SHP77 treated with DMSO at 0.1 percent for 48 hours (cell line): ENCODE measurements at regions not wholly inside any gene's neighbourhood (a gene's known extent, or its start where the extent isn't known, plus 50 kb on each side); places are given as distances from the start of the nearest gene placed in this dataset.
"Not testable (repeated sequence)": the region's sequence is repeated elsewhere in the genome, so short reads cannot be mapped to it uniquely, and the experiment has no call there.

ENCODE experiments used
- DNase-seq: peaks from one replicate; lab custom pipeline; 2025; lab: John Stamatoyannopoulos, UW

DNA sequence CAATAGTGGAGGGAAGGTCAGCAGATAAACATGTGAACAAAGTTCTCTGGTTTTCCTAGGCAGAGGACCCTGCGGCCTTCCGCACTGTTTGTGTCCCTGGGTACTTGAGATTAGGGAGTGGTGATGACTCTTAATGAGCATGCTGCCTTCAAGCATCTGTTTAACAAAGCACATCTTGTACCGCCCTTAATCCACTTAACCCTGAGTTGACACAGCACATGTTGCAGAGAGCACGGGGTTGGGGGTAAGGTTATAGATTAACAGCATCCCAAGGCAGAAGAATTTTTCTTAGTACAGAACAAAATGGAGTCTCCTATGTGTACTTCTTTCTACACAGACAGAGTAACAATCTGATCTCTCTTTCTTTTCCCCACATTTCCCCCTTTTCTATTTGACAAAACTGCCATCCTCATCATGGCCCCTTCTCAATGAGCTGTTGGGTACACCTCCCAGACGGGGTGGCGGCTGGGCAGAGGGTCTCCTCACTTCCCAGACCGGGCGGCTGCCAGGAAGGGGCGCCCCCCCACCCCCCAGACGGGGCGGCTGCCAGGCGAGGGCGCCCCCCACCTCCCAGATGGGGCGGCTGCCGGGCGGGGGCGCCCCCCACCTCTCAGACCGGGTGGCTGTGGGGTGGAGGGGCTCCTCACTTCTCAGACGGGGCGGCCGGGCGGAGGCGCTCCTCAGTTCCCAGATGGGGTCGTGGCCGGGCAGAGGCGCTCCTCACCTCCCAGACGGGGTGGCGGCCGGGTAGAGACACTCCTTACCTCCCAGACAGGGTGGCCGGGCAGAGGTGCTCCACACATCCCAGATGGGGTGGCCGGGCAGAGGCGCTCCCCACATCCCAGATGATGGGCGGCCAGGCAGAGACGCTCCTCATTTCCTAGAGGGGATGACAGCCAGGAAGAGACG is 361.6 kb upstream of the SGO1 start:
- not testable (repeated sequence) for DNase-seq

DNA sequence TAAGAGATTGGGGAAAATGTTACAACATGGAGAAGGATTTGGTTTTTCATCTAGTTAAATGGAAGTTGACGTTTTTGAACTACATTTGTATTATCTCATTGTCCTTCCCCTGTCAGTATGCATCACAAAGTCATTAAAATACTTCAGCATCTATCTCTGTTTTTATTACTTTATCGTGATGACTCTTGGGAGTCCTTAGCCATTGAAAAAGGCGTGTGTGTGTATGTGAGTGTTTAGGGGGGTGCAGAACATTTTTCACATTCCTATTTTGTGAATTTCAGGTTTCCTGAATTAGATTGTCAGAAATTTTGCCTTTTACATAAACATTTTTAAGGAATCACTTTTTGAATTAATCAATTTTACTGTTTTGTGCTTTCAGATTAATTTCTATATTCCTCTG is 360.6 kb upstream of the SGO1 start:
- no peak for DNase-seq

DNA sequence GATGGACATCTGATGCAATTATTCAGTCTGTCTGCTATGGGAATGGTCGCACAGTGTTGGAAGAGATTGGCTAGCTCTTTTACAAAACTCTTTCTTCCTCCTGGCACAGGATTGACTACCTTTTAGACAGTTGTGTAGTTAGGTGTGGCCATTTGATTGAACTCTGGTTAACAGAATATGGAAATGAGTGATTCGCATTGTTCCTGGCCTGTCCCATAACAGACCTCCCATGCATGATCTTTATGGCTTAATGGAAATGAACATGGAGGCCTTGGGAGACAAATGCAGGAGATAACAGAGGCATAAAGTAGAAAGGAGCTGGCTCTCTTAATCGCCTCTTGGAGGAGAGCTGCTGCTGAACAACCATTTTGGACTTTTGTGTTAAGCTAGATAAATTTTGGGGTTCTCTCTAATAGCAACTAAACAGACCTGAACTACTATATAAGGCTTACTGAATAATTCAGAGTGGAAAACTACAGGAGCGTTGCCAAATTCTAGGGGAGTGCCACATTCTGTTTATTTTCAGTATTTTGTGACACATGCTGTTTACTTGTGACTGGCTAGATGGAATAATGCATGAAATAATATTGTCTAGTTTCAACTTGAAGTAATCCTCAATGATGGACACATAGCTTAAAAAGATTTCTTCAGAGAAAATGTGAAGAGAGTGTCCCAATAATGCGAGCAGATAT is 357.7 kb upstream of the SGO1 start:
- no peak for DNase-seq

- no peak for DNase-seq
These were observed 354.1 kb upstream of the SGO1 start for GRCh38 chr3:20540066-20540465.

GRCh38 chr3:20539666-20540065 is 353.7 kb upstream of the SGO1 start:
- no peak for DNase-seq

GRCh38 chr3:20537234-20537633 is 351.2 kb upstream of the SGO1 start:
- DNase-seq, result no peak

DNA sequence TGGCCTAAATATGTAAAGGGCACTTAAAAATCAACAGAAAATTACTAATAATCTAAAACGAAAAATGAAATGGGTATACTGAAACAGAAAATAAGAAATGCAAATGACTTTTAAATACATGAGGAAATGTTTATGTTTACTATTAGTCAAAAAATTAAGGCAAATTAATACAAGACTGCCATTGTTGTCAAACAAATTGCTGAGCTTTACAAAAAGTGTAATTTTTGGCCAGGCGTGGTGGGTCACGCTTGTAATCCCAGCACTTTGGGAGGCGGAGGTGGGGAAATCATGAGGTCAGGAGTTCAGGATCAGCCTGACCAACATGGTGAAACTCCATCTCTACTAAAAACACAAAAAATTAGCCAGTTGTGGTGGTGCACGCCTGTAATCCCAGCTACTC is 343.9 kb upstream of the SGO1 start:
- DNase-seq, result no peak

DNA sequence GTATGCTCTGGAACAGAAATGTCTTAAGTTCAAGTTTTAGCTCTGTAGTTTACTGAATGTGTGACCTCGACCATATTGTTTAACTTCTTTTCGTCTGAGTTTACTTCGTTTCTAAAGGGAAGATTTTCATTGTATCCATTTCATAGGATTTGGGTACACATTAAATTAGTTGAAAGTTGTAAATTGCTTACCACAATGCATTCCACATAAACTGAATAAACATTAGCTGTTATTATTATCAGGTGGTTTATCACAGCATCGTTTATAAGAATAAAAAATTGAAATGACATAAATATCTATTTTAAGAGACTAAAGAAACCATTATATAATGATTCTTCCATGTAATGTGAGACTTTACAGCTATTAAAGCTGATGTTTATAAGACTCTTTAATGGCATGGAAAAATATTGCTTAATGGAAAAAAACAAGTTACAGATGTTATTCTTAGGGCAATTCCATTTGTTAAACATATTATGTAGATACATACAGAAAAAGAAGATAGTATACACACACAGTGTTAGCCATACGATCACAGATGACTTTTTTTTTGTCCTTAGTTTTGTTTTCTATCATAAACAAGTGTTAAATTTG is 342.3 kb upstream of the SGO1 start:
- DNase-seq, result no peak

GRCh38 chr3:20527368-20527767 is 341.4 kb upstream of the SGO1 start:
- DNase-seq, result no peak

- DNase-seq, result no peak
These were observed 338.3 kb upstream of the SGO1 start for GRCh38 chr3:20524328-20524727.

DNA sequence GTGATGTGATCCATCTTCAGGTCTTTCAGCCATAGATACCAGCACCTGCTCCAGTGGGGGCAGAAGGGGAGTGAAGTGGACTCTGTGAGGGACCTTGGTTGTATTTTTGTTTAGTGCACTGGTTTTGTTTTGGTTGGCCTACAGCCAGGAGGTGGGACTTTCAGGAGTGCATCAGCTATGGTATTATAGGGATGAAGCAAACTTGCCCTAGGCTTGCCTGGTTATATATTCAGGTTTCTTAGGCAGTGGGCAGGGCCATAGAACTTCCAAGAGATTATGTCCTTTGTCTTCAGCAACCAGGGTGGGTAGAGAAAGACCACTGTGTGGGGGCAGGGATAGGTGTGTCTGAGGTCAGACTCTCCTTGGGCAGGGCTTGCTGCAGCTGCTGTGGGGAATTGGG is 337.3 kb upstream of the SGO1 start:
- no peak for DNase-seq

GRCh38 chr3:20517316-20517715 is 331.3 kb upstream of the SGO1 start:
- not testable (repeated sequence) for DNase-seq

GRCh38 chr3:20516311-20516710 is 330.3 kb upstream of the SGO1 start:
- no peak for DNase-seq

- no peak for DNase-seq
These were observed 329.8 kb upstream of the SGO1 start for GRCh38 chr3:20515834-20516233.

- peak; percentile 65 for DNase-seq
These were observed 326.0 kb upstream of the SGO1 start for GRCh38 chr3:20511863-20512505.

GRCh38 chr3:20510396-20510795 is 324.4 kb upstream of the SGO1 start:
- DNase-seq, result no peak

GRCh38 chr3:20503394-20504082 is 317.5 kb upstream of the SGO1 start:
- DNase-seq, result no peak

GRCh38 chr3:20490996-20491395 is 305.0 kb upstream of the SGO1 start:
- no peak for DNase-seq

DNA sequence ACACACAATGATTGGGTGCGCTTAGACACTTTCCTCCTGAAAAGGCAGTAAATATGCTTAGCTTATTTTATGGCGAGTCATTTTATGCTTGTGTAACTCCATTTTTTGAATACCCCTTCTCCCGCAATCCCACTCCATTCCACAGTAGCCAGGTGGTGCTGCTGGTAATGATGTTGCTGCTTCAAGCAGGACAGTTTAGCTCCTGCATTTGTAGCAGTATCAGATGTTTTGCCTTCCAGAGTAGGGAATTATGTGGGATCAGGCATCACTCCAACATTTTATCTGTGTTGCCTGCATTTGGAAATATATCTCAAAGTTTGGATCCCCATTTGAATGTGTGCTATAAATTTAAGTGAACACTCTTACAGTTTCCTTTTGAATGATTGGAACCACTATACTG is 302.1 kb upstream of the SGO1 start:
- DNase-seq, result no peak

DNA sequence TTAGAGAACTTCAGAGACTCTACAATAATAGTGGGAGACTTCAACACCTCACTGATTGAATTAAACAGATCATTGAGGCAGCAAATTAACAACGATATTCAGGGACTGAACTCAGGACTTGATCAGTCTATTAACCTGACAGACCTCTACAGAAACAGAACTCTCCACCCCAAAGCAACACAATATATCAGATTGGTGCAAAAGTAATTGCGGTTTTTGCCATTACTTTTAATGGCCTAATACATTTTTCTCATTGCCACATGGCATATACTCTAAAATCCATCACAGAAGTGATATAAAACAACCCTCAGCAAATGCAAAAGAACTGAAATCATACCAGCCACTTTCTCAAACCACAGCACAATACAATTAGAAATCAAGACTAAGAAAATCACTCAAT is 298.1 kb upstream of the SGO1 start:
- DNase-seq, result no peak

DNA sequence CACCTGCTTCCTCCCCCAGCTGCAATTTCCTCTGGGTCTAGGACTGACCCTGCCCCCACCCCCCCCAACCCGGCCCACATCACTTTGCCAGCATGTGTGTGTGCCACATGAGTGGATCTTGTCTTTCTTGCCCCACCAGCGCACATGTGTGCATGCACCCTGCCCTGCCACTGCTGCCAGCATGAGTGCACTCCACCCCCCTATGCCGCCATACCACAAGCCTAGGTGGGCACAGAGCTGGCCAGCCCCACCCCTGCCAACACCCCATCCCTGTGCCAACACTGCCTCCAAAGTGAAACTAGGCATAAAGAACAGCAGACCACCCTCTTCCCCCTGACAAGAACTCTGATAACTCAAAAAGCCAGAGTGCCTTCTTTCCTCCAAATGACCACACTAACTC is 296.3 kb upstream of the SGO1 start:
- no peak for DNase-seq

GRCh38 chr3:20480786-20481365 is 294.9 kb upstream of the SGO1 start:
- no peak for DNase-seq
